Neuron (in vitro differentiated cells): ENCODE measurements at regions not wholly inside any gene's neighbourhood (a gene's known extent, or its start where the extent isn't known, plus 50 kb on each side); places are given as distances from the start of the nearest gene placed in this dataset.

ENCODE experiments used
- H2AFZ ChIP-seq: one replicate; pipeline ENCODE4 v1.6.1; 2013; ENCODE audit warnings: low read depth, mild to moderate bottlenecking, inconsistent platforms, low read length, moderate library complexity
- H3K27me3 ChIP-seq: one replicate; pipeline ENCODE4 v1.6.1; 2013; ENCODE audit warnings: low read length; ENCODE audit not compliant: insufficient read depth
- H3K36me3 ChIP-seq: one replicate; pipeline ENCODE4 v1.6.1; 2013; ENCODE audit warnings: low read length; ENCODE audit not compliant: insufficient read depth
- H3K4me1 ChIP-seq: one replicate; pipeline ENCODE4 v1.6.1; 2013; ENCODE audit warnings: low read length; ENCODE audit not compliant: insufficient read depth
- H3K4me3 ChIP-seq: 2 replicates; pipeline ENCODE4 v1.5.1; 2013; ENCODE audit warnings: mild to moderate bottlenecking, low read length, moderate library complexity
- H3K9me3 ChIP-seq: one replicate; pipeline ENCODE4 v1.6.1; 2013; ENCODE audit warnings: low read length

GRCh38 chr12:94020335-94020734 is 128.0 kb upstream of the PLXNC1 start:
- no peaks in the 10 kb centered on the region for H3K36me3 ChIP-seq
- H3K4me1 ChIP-seq: no peaks in the 10 kb centered on the region
- H3K4me3 ChIP-seq: no peak overlapping the region
- no peaks in the 10 kb centered on the region for H3K27me3 ChIP-seq
- no peak overlapping the region for H2AFZ ChIP-seq
- H3K9me3 ChIP-seq: peaks cover 11% of the 10 kb centered on the region

GRCh38 chr12:94023879-94024278 is 124.5 kb upstream of the PLXNC1 start:
- H3K27me3 ChIP-seq: no peaks in the 10 kb centered on the region
- no peak overlapping the region for H3K4me3 ChIP-seq
- H3K36me3 ChIP-seq: no peaks in the 10 kb centered on the region
- H2AFZ ChIP-seq: no peak overlapping the region
- H3K9me3 ChIP-seq: peaks cover 6% of the 10 kb centered on the region
- no peaks in the 10 kb centered on the region for H3K4me1 ChIP-seq

GRCh38 chr12:94025068-94025467 is 123.3 kb upstream of the PLXNC1 start:
- peaks cover 6% of the 10 kb centered on the region for H3K9me3 ChIP-seq
- H2AFZ ChIP-seq: no peak overlapping the region
- H3K4me3 ChIP-seq: no peak overlapping the region
- H3K36me3 ChIP-seq: no peaks in the 10 kb centered on the region
- no peaks in the 10 kb centered on the region for H3K27me3 ChIP-seq
- H3K4me1 ChIP-seq: no peaks in the 10 kb centered on the region

GRCh38 chr12:94025756-94026155 is 122.6 kb upstream of the PLXNC1 start:
- Histone ChIP-seq H3K9me3 (peaks cover 6% of the 10 kb centered on the region), H3K36me3 (no peaks in the 10 kb centered on the region), H3K4me1 (no peaks in the 10 kb centered on the region), H3K4me3 (no peak overlapping the region), H2AFZ (no peak overlapping the region), H3K27me3 (no peaks in the 10 kb centered on the region)

DNA sequence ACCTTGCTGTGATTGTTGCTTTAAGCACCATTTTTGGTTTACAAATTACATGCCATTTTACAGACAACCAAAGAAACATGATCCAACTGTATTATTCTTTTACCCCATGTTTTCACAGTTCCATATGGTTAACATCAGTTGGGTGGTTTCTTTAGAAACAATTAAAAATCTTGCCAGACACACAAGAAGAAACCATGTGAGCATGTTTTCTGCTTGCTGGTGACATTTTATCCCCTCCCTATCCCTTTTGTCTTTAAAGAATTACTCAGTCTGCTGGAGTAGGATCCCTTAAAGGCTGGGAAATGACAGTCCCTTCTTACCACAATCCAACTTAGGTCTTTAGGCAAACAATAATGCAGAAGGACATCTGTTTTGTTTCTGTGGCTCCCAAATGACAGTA is 121.8 kb upstream of the PLXNC1 start:
- no peak overlapping the region for H2AFZ ChIP-seq
- H3K4me3 ChIP-seq: no peak overlapping the region
- no peaks in the 10 kb centered on the region for H3K36me3 ChIP-seq
- H3K4me1 ChIP-seq: no peaks in the 10 kb centered on the region
- H3K9me3 ChIP-seq: peaks cover 6% of the 10 kb centered on the region
- H3K27me3 ChIP-seq: no peaks in the 10 kb centered on the region

DNA sequence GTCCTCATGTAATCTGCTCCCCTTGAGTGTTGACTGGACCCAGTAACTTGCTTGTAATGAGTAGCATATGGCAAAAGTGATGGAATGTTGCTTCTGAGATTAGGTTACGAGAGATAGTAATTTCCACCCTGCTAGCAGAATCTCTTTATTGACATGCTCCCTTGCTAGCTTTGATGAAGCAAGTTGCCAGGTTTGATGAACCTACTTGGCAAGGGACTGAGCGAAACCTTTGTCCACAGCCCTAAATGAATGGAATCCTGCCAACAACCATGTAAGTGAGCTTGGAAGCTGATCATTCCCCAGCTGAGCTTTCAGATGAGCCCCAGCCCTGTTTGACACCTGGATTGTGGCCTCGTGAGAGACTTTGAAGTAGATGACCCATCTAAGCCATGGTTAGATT is 120.8 kb upstream of the PLXNC1 start:
- Histone ChIP-seq H3K27me3 (no peaks in the 10 kb centered on the region), H3K36me3 (no peaks in the 10 kb centered on the region), H2AFZ (no peak overlapping the region), H3K4me1 (no peaks in the 10 kb centered on the region), H3K9me3 (peaks cover 4% of the 10 kb centered on the region), H3K4me3 (no peak overlapping the region)

DNA sequence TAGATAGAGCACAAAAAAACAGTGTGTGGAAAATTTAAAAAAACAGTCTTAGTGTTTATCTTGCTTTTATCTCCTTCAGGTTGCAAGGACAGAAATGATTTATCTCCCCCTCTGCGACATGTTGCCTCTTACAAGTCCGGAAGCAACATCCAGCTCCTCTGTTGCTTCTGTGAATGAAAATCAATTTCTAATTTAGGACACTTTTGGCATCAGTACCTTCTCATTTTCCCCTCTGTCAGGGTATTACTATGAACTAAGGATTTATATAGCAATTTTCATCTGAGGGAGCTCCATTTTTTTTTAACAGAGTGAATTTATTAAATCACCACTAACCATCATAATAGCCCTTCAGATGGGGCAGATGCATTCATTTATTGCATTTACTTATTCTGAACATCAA is 116.6 kb upstream of the PLXNC1 start:
- Histone ChIP-seq H3K27me3 (no peaks in the 10 kb centered on the region), H3K4me1 (no peaks in the 10 kb centered on the region), H2AFZ (no peak overlapping the region), H3K4me3 (no peak overlapping the region), H3K9me3 (peaks cover 2% of the 10 kb centered on the region), H3K36me3 (no peaks in the 10 kb centered on the region)

GRCh38 chr12:94032368-94032767 is 116.0 kb upstream of the PLXNC1 start:
- H3K4me3 ChIP-seq: no peak overlapping the region
- H3K4me1 ChIP-seq: no peaks in the 10 kb centered on the region
- no peak overlapping the region for H2AFZ ChIP-seq
- H3K36me3 ChIP-seq: no peaks in the 10 kb centered on the region
- peaks cover 2% of the 10 kb centered on the region for H3K9me3 ChIP-seq
- H3K27me3 ChIP-seq: no peaks in the 10 kb centered on the region

- no peaks in the 10 kb centered on the region for H3K36me3 ChIP-seq
- peaks cover 1% of the 10 kb centered on the region for H3K9me3 ChIP-seq
- no peaks in the 10 kb centered on the region for H3K4me1 ChIP-seq
- H3K4me3 ChIP-seq: no peak overlapping the region
- H3K27me3 ChIP-seq: no peaks in the 10 kb centered on the region
- no peak overlapping the region for H2AFZ ChIP-seq
Observed at GRCh38 chr12:94033101-94033500, 115.3 kb upstream of the PLXNC1 start.

DNA sequence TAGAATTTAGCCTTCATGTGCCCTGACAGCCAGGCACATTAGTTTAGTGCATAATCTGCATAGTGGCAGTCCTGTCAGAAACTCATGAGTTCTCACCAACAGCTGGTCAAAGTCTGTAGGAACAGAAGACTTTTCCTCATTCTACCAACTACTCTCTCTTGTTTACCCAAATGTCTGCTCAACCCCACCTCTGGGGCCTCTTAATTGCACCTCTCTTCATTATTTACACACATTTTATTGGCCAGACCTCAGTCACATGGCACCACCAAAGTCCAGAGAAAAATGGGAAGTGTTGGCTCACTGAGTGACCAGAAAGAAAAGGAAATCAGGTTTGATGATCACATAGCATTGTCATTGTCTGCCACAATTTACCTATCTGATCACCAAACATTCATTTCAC is 114.6 kb upstream of the PLXNC1 start:
- Histone ChIP-seq H3K9me3 (no peaks in the 10 kb centered on the region), H3K4me1 (no peaks in the 10 kb centered on the region), H2AFZ (no peak overlapping the region), H3K4me3 (no peak overlapping the region), H3K27me3 (no peaks in the 10 kb centered on the region), H3K36me3 (no peaks in the 10 kb centered on the region)

GRCh38 chr12:94037444-94037843 is 110.9 kb upstream of the PLXNC1 start:
- no peaks in the 10 kb centered on the region for H3K4me1 ChIP-seq
- H3K27me3 ChIP-seq: no peaks in the 10 kb centered on the region
- H3K36me3 ChIP-seq: no peaks in the 10 kb centered on the region
- H2AFZ ChIP-seq: no peak overlapping the region
- H3K9me3 ChIP-seq: no peaks in the 10 kb centered on the region
- no peak overlapping the region for H3K4me3 ChIP-seq

GRCh38 chr12:94038605-94039004 is 109.8 kb upstream of the PLXNC1 start:
- Histone ChIP-seq H3K27me3 (no peaks in the 10 kb centered on the region), H3K36me3 (no peaks in the 10 kb centered on the region), H3K4me1 (no peaks in the 10 kb centered on the region), H2AFZ (no peak overlapping the region), H3K4me3 (no peak overlapping the region), H3K9me3 (no peaks in the 10 kb centered on the region)

- Histone ChIP-seq H3K36me3 (no peaks in the 10 kb centered on the region), H3K4me1 (no peaks in the 10 kb centered on the region), H2AFZ (no peak overlapping the region), H3K9me3 (no peaks in the 10 kb centered on the region), H3K27me3 (no peaks in the 10 kb centered on the region), H3K4me3 (no peak overlapping the region)
Observed at GRCh38 chr12:94039199-94039840, 109.1 kb upstream of the PLXNC1 start.

DNA sequence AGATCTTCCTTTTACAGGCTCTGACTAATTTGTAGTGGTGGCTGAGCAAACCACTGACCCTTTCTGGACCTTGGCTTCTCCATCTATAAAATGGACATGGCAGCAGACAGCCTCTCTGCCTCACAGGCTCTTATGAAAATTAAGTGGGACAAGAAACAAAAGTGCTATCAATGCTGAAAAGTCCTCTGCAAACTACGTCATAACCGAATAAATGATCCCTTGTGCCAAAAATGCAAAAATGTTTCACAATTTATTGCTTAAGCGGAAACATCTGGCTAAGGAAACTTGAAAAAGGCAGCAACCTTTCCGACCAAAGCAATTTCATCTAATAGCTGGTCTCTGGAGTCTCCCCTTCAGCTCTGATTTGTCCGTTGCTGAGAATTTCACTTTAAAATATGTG is 108.5 kb upstream of the PLXNC1 start:
- H3K4me3 ChIP-seq: no peak overlapping the region
- no peaks in the 10 kb centered on the region for H3K9me3 ChIP-seq
- no peaks in the 10 kb centered on the region for H3K36me3 ChIP-seq
- H3K27me3 ChIP-seq: no peaks in the 10 kb centered on the region
- no peak overlapping the region for H2AFZ ChIP-seq
- H3K4me1 ChIP-seq: no peaks in the 10 kb centered on the region
